HCEC 1CT (cell line): ENCODE measurements at regions not wholly inside any gene's neighbourhood (a gene's known extent, or its start where the extent isn't known, plus 50 kb on each side); places are given as distances from the start of the nearest gene placed in this dataset.

Experiments used
- DNase-seq: peaks from one replicate; pipeline ENCODE4 v3.0.0-alpha.2; 2017

DNA sequence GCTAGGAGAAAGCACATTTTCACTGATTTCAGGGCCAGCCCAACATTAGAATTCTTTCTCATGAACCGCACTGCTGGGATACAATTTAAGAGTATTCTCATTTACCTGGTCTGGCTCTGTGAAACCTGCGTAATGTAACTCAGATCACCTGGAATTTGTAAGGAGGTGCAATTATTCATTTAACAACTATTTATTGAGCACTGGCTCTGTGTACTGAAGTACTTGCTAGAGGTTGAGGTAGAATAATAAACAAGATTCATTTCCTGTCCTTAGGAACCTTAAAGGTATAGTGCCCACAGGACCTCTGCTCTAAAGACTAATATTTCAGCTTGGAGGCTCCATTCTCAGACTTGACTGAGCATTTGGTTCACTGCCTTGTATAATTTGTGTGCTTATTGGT lies 242.2 kb upstream of the ZPLD1 start:
- DNase-seq: no peak

- no peak for DNase-seq
These were observed 241.6 kb upstream of the ZPLD1 start for GRCh38 chr3:102193255-102193654.

DNA sequence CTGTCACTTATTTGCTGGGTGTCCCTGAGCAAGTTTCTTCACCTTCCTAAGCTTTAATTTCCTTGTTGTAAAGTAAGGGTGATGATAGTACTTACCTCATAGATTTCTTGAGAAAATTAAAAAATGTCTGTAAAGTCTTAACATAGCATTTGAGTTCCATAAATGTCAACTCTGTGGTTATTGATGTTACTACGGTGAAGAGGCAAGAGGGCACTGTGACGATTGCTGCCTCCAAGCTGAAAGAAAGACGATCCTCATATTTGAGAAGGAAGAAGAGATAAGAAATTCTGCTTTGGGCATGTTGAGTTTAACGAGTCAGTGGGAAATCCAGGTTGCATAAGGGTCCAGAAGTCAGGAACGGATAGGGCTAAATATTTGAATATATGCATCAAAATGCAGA lies 240.8 kb upstream of the ZPLD1 start:
- DNase-seq: no peak

DNA sequence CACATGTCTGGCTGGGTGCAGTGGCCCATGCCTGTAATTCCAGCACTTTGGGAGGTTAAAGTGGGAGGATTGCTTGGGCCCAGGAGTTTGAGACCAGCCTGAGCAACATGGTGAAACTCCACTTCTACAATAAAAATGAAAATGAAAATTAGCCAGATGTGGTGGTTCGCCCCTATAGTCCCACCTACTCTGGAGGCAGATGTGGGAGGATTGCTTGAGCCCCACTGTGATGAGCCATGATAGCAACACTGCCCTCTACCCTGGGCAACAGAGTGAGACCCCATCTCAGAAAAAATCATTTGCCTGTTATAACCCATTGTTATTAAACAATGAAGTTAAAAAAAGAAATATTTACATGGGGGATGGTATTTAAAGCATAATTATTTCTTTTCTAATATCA lies 240.1 kb upstream of the ZPLD1 start:
- no peak for DNase-seq

GRCh38 chr3:102195198-102195948 lies 239.4 kb upstream of the ZPLD1 start:
- DNase-seq: no peak

DNA sequence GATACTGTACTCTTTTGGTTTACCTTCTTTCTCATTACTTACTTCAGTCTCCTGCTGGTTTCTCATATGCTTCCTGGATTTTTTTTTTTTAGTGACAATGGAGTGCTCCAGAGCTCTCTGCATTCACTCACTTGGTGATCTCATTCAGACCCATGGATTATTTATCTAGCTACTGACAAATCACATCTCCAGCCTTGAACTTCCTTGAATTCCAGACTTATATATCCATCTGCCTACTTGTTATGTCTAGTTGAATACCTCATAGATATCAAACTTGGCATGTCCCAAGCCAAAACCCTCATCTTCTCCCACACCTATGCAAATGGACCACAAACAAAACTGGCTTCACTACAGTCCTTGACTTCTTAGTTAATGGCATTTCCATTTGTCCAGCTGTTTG lies 234.7 kb upstream of the ZPLD1 start:
- DNase-seq: no peak

GRCh38 chr3:102200560-102200959 lies 234.3 kb upstream of the ZPLD1 start:
- DNase-seq: no peak

DNA sequence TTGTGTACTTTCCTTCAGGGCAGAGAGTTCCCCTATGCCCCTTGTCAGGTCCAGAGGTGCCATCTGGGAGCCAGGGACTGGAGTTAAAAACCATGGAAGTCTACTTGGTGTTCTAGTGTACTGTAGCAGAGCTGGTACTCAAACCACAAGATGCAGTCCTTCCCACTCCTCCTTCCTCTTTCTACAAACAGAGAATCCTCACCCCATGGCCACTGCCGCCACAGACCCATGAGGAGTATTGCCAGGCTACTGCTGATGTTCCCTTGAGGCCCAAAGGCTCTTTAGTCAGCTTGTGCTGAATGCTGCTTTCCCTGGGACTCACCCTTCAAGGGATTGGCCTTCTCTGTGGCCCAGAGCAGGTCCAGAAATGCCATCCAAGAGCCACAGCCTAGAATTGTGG lies 229.2 kb upstream of the ZPLD1 start:
- DNase-seq: no peak

- DNase-seq: peak; percentile 66
These were observed 228.2 kb upstream of the ZPLD1 start for GRCh38 chr3:102206511-102207031.

GRCh38 chr3:102207151-102207571 lies 227.7 kb upstream of the ZPLD1 start:
- no peak for DNase-seq

DNA sequence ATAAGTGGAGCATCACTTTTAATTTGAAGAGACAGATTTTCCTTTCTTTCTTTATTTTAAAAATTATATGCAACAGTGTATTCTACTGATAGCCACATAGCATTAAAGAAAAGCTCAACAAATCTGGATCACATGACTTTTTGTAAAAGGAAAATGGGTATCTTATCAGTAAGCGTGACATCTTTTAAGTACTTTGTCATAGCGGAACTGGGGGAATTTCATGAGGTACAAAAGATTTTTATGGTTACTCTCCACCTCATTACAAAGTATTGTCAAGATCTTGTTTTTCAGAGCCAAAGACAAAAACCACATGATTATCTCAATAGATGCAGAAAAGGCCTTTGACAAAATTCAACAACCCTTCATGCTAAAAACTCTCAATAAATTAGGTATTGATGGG lies 219.6 kb upstream of the ZPLD1 start:
- no peak for DNase-seq

DNA sequence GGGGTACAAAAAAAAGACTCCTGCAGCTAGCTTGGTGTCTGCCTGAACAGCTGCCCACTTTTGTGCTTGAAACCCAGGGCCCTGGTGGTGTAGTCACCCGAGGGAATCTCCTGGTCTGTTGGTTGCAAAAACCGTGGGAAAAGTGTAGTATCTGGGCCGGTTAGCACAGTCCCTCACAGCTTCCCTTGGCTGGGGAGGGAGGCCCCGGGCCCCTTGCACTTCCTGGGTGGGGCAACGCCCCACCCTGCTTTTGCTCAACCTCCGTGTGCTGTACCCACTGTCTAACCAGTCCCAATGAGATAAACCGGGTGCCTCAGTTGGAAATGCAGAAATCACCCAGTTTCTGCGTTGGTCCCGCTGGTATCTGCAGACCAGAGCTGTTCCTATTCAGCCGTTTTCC lies 211.7 kb upstream of the ZPLD1 start:
- no peak for DNase-seq

- DNase-seq: peak; percentile 14
These were observed 210.6 kb upstream of the ZPLD1 start for GRCh38 chr3:102224171-102224570.

- no peak for DNase-seq
These were observed 209.8 kb upstream of the ZPLD1 start for GRCh38 chr3:102225005-102225404.

GRCh38 chr3:102225407-102226132 lies 209.2 kb upstream of the ZPLD1 start:
- peak; percentile 77 for DNase-seq

DNA sequence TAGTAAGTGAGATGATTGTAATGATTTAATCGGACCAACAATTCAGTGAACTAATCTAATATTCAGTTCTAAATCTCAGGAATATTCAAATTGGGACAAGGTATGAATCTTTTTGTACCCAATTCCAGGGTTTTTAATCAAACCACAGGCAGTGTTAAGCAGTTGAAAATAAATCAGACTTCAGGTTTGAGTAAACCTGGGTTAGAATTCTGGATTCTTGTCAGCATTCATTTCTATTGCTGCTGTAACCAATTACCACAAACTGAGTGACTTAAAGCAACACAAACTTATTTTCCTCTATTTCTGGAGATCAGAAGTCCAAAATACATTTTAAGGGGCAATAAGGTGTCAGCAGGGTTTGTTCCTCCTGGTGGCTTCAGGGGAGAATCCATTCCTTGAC lies 208.4 kb upstream of the ZPLD1 start:
- no peak for DNase-seq

DNA sequence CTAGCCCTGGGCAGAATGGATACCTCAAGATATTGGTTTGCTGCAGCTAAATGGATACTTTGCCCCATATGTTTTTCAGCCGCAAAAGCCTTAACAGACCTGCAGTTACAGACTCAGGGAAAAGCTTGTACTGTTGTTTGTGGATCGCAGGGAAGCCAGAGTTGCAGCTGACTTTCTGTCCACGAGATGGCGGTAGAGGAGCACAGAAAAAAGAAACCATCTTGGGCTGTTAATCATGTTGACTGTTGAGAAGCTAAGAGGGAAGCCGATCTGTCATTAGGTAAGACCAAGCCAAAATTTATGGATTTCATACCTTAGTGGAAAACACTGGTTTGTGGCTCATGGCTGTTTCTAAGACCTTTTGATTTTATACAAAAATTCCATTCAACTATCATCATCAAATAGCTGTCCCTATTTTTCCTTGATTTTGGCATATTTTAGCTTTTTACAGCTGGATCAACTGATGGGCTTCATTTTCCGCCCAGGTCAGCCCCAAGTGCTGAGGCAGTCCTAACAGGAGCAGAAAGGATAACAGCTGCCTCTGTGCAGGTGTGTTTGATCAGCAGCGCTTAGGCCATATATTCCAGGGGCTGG lies 205.7 kb upstream of the ZPLD1 start:
- peak; percentile 58 for DNase-seq

DNA sequence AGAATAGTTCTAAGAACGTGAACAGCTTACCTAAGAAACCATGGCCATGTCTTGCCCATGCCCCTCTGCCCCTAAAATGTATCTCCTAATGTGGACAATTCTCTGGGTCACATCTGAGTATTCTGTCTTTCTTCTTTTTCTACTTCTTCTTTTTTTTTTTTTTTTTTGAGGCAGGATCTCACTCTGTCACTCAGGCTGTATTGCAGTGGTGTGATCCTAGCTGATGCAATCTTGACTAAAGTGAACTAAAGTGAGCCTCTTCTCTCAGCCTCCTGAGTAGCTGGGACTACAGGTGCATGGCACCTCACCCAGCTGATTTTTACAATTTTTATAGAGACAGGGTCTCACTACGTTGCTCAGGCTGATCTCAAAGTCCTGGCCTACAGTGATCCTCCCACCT lies 204.8 kb upstream of the ZPLD1 start:
- DNase-seq: no peak

DNA sequence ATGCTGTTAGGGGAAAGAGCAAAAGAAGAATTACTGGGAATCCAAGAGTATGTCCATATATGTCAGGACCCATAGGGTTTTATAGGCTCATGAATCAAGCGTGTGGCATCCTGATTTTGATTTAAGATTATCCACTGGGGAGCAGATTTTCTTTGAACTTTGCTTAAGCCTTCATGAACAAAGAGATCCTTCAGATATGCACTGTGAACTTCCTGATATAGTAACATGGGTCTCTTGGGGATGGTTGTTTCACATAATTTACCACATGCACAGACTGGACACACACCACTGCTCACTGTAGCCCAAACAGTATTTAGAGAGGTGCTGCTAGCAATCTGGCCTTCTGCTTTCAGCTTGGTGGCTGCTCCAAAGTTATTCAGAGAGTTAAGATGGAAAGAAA lies 200.9 kb upstream of the ZPLD1 start:
- no peak for DNase-seq

DNA sequence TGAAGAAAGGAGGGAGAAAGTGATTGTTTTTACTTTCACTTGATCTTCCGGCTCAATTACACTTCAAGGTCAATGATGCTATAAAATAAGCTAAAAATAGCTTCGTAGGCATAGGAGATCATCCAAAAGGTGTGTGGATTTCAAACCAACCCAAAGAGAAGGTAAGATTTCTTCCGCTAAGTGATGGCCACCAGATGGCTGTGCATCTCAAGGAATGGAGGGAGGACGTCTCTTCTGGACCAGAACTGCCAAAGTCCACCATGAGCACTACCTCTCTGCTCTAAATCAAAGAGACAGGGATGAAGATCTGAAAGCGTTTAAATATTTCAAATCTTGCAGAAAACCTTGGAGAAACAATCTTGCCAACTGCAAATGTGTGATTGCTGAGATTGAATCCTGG lies 199.1 kb upstream of the ZPLD1 start:
- DNase-seq: no peak

- no peak for DNase-seq
These were observed 197.6 kb upstream of the ZPLD1 start for GRCh38 chr3:102237181-102237580.

DNA sequence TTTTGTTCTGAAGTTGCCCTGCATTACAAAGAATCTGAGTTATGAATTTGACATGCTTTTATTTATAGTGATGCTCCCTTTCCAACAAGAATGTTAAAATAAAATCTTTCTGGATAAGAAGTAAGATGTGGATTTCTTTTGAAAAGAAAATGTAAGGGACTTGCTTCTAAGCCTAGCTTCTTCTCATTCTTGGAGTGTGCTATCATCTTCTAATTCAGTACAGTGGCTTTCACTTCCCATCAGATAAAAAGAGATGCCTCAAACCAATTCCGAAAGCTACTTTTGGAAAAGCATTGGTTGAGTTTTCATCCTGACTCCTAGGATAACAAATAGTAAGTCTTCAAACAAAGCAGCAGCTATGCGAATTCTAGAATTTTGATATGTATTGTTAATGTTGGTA lies 197.0 kb upstream of the ZPLD1 start:
- no peak for DNase-seq

DNA sequence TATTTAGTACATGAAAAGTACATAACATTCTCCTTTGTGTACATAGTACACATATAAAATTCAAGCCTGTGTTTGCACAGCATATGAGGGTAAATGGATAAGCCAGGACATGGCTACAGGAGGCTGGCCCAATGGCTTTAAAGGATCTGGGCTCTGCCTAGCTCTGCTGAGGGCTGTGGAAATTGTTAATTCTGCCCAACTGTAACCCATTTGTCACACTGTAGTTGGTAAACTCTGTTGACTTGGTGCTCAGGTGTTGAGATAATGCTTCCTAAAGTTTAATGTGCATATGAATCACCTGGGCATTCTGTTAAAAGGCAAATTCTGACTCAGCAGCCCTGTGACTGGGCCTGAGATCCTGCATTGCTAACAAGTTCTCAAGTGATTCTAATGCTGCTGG lies 196.5 kb upstream of the ZPLD1 start:
- no peak for DNase-seq

- no peak for DNase-seq
These were observed 194.1 kb upstream of the ZPLD1 start for GRCh38 chr3:102240720-102241119.
